ENCODE measurements at regions not wholly inside any gene's neighbourhood (a gene's known extent, or its start where the extent isn't known, plus 50 kb on each side); places are given as distances from the start of the nearest gene placed in this dataset.
"Not testable (repeated sequence)": the region's sequence is repeated elsewhere in the genome, so short reads cannot be mapped to it uniquely, and the experiment has no call there.

DNA sequence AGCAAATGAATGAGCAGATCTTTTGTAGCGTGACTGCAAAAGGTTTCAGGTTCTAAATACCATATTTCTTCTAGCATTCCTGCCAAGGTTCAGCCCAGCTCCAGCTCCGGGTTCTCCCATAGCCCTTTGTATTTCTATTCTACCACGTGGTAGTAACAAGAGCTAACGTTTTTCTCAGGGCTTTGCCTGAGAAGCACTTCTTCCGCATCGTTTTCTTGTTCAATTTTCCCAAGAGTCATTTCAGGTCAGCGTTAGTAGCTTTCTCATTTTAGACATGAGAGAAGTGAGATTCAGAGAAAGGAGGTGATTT lies 120.1 kb upstream of the MYCN start:
- Histone ChIP-seq H3K4me3 (no peak overlapping the region), H3K27me3 (peaks cover 0 to 18% (median 0%) of the 10 kb centered on the region in 3 donors), H3K36me3 (no peaks in the 10 kb centered on the region), H3K4me1 (no peaks in the 10 kb centered on the region), H3K9me3 (no peaks in the 10 kb centered on the region), H3K27ac (no peak overlapping the region)
- WGBS, 5 donors: 73 to 78% (median 77%) methylated on average over 7 of the region's 7 CpGs
- intact Hi-C loops (cut with DNase I; ENCODE audit: low total_unique reads): no loop called here
- DNase-seq: no peak
- TF ChIP-seq EP300 (IDR thresholded peaks at IDR 0.05) (no peak), POLR2A (IDR thresholded peaks at IDR 0.05) (no peak), POLR2AphosphoS5 (IDR thresholded peaks at IDR 0.05) (no peak)
- TF ChIP-seq, protein P1, sequence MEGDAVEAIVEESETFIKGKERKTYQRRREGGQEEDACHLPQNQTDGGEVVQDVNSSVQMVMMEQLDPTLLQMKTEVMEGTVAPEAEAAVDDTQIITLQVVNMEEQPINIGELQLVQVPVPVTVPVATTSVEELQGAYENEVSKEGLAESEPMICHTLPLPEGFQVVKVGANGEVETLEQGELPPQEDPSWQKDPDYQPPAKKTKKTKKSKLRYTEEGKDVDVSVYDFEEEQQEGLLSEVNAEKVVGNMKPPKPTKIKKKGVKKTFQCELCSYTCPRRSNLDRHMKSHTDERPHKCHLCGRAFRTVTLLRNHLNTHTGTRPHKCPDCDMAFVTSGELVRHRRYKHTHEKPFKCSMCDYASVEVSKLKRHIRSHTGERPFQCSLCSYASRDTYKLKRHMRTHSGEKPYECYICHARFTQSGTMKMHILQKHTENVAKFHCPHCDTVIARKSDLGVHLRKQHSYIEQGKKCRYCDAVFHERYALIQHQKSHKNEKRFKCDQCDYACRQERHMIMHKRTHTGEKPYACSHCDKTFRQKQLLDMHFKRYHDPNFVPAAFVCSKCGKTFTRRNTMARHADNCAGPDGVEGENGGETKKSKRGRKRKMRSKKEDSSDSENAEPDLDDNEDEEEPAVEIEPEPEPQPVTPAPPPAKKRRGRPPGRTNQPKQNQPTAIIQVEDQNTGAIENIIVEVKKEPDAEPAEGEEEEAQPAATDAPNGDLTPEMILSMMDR (IDR thresholded peaks at IDR 0.05): no peak

DNA sequence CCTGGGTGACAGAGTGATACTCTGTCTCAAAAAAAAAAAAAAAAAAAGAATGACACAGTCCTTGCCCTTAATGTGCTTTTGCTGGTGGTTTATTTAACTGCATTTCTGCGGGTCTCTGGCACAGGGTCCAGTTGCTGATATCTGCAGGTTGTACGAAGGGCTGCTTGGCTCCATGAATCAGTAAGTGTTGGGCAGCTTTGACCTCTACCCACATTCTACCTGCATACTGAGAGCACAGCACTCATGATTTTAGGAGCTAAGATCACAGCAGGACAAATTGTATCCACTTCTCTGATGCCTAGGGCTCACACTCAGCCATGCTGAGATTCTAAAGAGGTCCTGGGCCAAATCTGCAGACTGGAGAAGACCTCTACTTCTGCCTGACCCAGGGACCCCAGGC lies 119.4 kb upstream of the MYCN start:
- no peaks in the 10 kb centered on the region for H3K4me1 ChIP-seq
- WGBS, 5 donors: 81 to 91% (median 87%) methylated on average over 2 of the region's 2 CpGs
- H3K9me3 ChIP-seq: no peaks in the 10 kb centered on the region
- H3K27me3 ChIP-seq: peaks cover 0 to 18% (median 0%) of the 10 kb centered on the region in 3 donors
- H3K4me3 ChIP-seq: no peak overlapping the region
- DNase-seq: no peak
- intact Hi-C loops (cut with DNase I; ENCODE audit: low total_unique reads): no loop called here
- TF ChIP-seq EP300 (IDR thresholded peaks at IDR 0.05) (no peak), POLR2AphosphoS5 (IDR thresholded peaks at IDR 0.05) (no peak), POLR2A (IDR thresholded peaks at IDR 0.05) (no peak)
- TF ChIP-seq, protein P1 (IDR thresholded peaks at IDR 0.05): no peak
- no peaks in the 10 kb centered on the region for H3K36me3 ChIP-seq
- H3K27ac ChIP-seq: no peak overlapping the region

DNA sequence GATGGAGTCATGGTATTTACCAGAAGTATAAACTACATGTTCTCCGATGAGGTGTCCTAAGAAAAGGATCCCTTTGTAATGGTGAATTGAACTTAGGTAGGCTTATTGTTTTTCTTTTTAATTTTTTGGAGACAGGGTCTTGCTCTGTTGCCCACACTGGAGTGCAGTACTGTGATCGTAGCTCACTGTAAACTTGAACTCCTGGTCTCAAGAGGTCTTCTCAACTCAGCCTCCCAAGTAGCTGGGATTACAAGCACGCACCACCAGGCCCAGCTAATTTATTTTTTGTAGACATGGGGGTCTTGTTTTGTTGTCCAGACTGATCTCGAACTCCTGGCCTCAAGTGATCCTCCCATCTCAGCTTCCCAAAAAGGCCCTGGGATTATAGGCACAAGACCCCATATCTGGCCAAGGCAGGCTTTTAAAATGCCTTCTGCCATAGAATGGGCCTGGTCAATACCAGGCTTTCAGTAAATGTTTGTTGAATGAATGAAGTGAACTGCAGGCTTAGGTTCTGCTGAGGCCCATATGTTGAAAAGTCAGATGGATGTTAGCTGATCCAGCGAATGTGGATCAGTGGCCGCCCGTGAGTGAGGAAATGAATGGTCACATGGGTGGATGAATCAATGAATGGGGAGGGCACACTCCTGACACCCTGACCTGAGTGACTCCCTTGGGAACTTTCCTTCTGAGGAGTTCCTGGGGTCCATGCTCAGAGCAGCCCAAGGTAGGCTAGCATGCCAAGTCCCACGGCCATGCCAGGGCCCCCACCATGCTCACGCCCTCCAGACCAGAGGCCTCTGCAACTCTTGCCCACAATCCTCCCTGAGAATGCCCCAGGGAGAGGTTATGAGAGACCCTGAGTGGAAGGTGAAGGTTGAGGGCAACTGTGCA lies 118.0 kb upstream of the MYCN start:
- no peaks in the 10 kb centered on the region for H3K9me3 ChIP-seq
- no peak overlapping the region for H3K4me3 ChIP-seq
- TF ChIP-seq POLR2AphosphoS5 (IDR thresholded peaks at IDR 0.05) (no peak), POLR2A (IDR thresholded peaks at IDR 0.05) (no peak), EP300 (IDR thresholded peaks at IDR 0.05) (no peak)
- TF ChIP-seq, protein P1 (IDR thresholded peaks at IDR 0.05): no peak
- intact Hi-C loops (cut with DNase I; ENCODE audit: low total_unique reads): no loop called here
- H3K4me1 ChIP-seq: no peaks in the 10 kb centered on the region
- no peak overlapping the region for H3K27ac ChIP-seq
- WGBS, 5 donors: 89 to 95% (median 94%) methylated on average over 9 of the region's 9 CpGs
- no peaks in the 10 kb centered on the region for H3K36me3 ChIP-seq
- DNase-seq: no peak
- peaks cover 0 to 10% (median 0%) of the 10 kb centered on the region in 3 donors for H3K27me3 ChIP-seq

DNA sequence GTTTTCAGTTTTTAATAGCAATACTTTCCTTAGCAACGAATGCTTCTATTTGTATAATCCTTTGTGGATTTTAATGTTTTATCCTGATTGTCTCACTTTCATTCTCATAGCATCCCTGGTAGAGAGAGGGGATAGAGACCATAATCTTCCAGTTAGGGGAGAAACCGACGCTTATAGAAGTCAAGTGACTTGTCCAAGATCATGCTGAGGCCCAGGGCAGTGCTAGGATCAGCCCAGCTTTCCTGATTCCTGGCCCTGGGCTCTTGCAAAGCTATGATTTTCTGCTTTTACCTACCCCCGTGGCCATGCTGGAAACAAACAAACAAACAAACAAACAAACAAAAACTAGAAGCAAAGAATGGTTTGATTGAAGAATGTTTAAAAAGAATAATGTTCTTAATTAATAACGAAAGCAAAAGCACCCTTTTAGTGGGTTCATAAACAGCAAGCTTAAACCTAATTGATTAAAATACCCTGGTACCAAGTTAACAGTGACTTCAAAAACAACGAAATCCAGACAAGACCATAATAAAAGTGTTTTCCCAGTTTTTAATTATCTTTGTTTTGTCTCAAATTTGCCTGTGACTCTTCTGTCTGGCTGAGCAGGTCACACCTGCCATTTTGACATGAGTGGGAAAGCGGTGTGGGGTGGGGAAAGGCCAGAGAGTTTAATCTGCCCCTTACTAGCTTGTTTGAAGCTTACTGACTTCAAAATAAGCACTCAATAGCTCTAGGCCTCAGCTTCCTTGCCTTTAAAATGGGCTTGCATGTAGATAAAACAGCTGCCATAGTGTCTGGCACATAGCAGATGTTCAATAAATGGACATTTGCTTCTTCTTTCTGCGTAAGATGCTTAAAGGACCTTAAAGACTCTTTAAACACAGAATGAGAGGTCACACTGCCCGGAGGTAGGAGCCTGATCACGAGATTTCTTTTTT lies 116.6 kb upstream of the MYCN start:
- no peaks in the 10 kb centered on the region for H3K27me3 ChIP-seq
- no peak overlapping the region for H3K27ac ChIP-seq
- DNase-seq: no peak
- H3K4me1 ChIP-seq: no peaks in the 10 kb centered on the region
- no peak overlapping the region for H3K4me3 ChIP-seq
- TF ChIP-seq POLR2A (IDR thresholded peaks at IDR 0.05) (no peak), POLR2AphosphoS5 (IDR thresholded peaks at IDR 0.05) (no peak)
- TF ChIP-seq, protein P1 (IDR thresholded peaks at IDR 0.05): no peak
- H3K36me3 ChIP-seq: no peaks in the 10 kb centered on the region
- H3K9me3 ChIP-seq: no peaks in the 10 kb centered on the region
- 72 to 82% (median 80%) methylated on average over 10 of the region's 10 CpGs for whole genome bisulfite sequencing, 5 donors
- intact Hi-C loops (cut with DNase I; ENCODE audit: low total_unique reads): no loop called here

DNA sequence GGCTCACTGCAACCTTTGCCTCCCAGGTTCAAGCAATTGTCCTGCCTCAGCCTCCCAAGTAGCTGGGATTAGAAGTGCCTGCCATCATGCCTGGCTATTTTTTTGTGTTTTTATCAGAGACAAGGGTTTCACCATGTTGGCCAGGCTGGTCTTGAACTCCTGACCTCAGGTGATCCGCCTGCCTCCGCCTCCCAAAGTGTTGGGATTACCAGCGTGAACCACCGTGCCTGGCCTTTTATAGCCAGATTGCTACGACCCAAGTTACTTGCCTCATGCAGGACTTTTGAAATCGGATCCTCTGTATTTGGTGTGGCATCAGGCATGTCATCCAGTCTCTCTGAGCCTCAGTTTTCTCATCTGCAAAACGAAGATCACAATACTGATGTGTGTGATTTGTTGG lies 115.9 kb upstream of the MYCN start:
- 77 to 87% (median 82%) methylated on average over 7 of the region's 7 CpGs for WGBS, 5 donors
- DNase-seq; H3K36me3 ChIP-seq; intact Hi-C loops (cut with DNase I; ENCODE audit: low total_unique reads); H3K4me3 ChIP-seq; H3K27me3 ChIP-seq; H3K9me3 ChIP-seq; H3K27ac ChIP-seq; H3K4me1 ChIP-seq: not testable (repeated sequence)
